ENCODE measurements at regions not wholly inside any gene's neighbourhood (a gene's known extent, or its start where the extent isn't known, plus 50 kb on each side); places are given as distances from the start of the nearest gene placed in this dataset.

DNA sequence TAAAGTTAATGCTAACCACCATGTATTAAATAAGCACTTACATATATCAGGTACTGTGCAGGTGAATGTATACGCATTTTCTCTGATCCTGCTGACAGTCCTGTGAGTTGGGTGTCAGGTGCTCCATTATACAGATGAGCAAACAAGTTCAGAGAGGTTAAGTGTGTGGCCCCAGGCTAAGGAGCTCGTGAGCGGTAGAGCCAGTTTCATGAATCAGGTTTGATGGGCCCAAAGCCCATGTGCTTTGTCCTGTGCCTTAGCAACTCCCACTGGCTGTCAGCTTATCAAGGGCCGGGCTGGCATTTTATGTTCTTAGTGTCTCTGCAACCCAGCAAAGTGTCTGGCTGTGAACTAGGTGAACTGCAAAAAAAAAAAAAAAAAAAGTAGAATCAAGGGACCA, 701.2 kb upstream of the TBX3 start:
- no peak overlapping the region for H3K18ac ChIP-seq (ENCODE audit: extremely low read depth, low read length)
- 92% methylated on average over 4 of the region's 4 CpGs; no CpG with 5 or more reads in 1 of the 2 experiments for WGBS, 2 experiments (ENCODE audit: extremely low coverage in 1 of 2, insufficient coverage in 1 of 2, insufficient read length in 1 of 2, insufficient replicate concordance in 2 of 2, low coverage in 1 of 2, low lambda C conversion rate in 2 of 2, missing lambda C conversion rate in 1 of 2)
- CTCF ChIA-PET (ENCODE audit: partially characterized antibody) = no interaction called here
- TF ChIP-seq SIX5 (IDR thresholded peaks at IDR 0.05; ENCODE audit: low read depth, low read length) (no peak), TAF1 (IDR thresholded peaks at IDR 0.05; ENCODE audit: low read depth, low read length) (no peak), ZNF274 (IDR thresholded peaks at IDR 0.05; ENCODE audit: borderline replicate concordance, extremely low read depth, low read length) (no peak), BRCA1 (IDR thresholded peaks at IDR 0.05; ENCODE audit: low read depth, low read length) (no peak), RNF2 (IDR thresholded peaks at IDR 0.05; ENCODE audit: borderline replicate concordance, low read depth, low read length, missing control alignments, poor library complexity, severe bottlenecking) (no peak), CHD1 (IDR thresholded peaks at IDR 0.05; ENCODE audit: low read depth, low read length) (no peak), CTBP2 (IDR thresholded peaks at IDR 0.05; ENCODE audit: borderline replicate concordance, insufficient read depth, insufficient read length, low read length) (no peak), HDAC6 (IDR thresholded peaks at IDR 0.05; ENCODE audit: low read depth, low read length) (no peak), SIRT6 (IDR thresholded peaks at IDR 0.05; ENCODE audit: low read length) (no peak), BACH1 (IDR thresholded peaks at IDR 0.05; ENCODE audit: low read length) (no peak), TAF7 (optimal IDR thresholded peaks at IDR 0.05; ENCODE audit: borderline replicate concordance, low read depth, low read length) (no peak), RBBP5 (IDR thresholded peaks at IDR 0.05; ENCODE audit: borderline replicate concordance, low read depth, low read length) (no peak), ASH2L (IDR thresholded peaks at IDR 0.05; ENCODE audit: low read length) (no peak), CEBPB (IDR thresholded peaks at IDR 0.05; ENCODE audit: low read depth, low read length) (no peak), TEAD4 (IDR thresholded peaks at IDR 0.05; ENCODE audit: low read depth, low read length) (no peak)
- TF ChIP-seq, protein P1, sequence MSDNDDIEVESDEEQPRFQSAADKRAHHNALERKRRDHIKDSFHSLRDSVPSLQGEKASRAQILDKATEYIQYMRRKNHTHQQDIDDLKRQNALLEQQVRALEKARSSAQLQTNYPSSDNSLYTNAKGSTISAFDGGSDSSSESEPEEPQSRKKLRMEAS (IDR thresholded peaks at IDR 0.05) = no peak

More for the DNA sequence above, 701.2 kb upstream of the TBX3 start:
- no peaks in the 10 kb centered on the region for H3K9me3 ChIP-seq (ENCODE audit: insufficient read depth in 2 of 2, low read depth in 1 of 2, low read length in 1 of 2)
- H3K56ac ChIP-seq (replicated peaks; ENCODE audit: insufficient read length, low read depth, low read length) = no peak overlapping the region
- H4K8ac ChIP-seq (ENCODE audit: extremely low read depth, insufficient read depth, low read length) = no peak overlapping the region
- DNase-seq (ENCODE audit: low read depth in 1 of 2, low spot score in 2 of 2) (no peak), FAIRE-seq (no peak)
- no peaks in the 10 kb centered on the region for H3K4me1 ChIP-seq (replicated peaks in 1 of 4; ENCODE audit: control insufficient read depth in 3 of 4, insufficient read depth in 4 of 4, low read length in 3 of 4)
- no peak overlapping the region for H3K4me3 ChIP-seq (ENCODE audit: extremely low read depth in 1 of 4, insufficient read depth in 2 of 4, low read depth in 3 of 4, low read length in 4 of 4)
- no peaks in the 10 kb centered on the region for H3K36me3 ChIP-seq (ENCODE audit: control insufficient read depth in 2 of 4, insufficient read depth in 4 of 4, low read length in 3 of 4)
- no peaks in the 10 kb centered on the region for H4K20me1 ChIP-seq (replicated peaks in 1 of 2; ENCODE audit: control insufficient read depth in 1 of 2, insufficient read depth in 2 of 2, low read length in 2 of 2)
- no peak overlapping the region for H4K91ac ChIP-seq (replicated peaks; ENCODE audit: insufficient read length, low read length)
- no peak overlapping the region for H4K5ac ChIP-seq (ENCODE audit: insufficient read length, low read depth, low read length)
- H3K27ac ChIP-seq (ENCODE audit: low read depth, low read length) = no peak overlapping the region
- no peak overlapping the region for H2AFZ ChIP-seq (ENCODE audit: low read length)
- H2BK15ac ChIP-seq (ENCODE audit: low read length) = no peak overlapping the region
- no peaks in the 10 kb centered on the region for H3K27me3 ChIP-seq (replicated peaks in 1 of 4; ENCODE audit: control insufficient read depth in 3 of 4, extremely low read depth in 1 of 4, insufficient read depth in 3 of 4, low read length in 3 of 4)
- H2BK120ac ChIP-seq (replicated peaks; ENCODE audit: low read depth, low read length) = no peak overlapping the region
- no peak overlapping the region for H2BK20ac ChIP-seq (ENCODE audit: low read length)
- POLR2A ChIA-PET (ENCODE audit: partially characterized antibody) = no interaction called here
- no peak overlapping the region for H2BK5ac ChIP-seq (ENCODE audit: low read depth, low read length)
- no peak overlapping the region for H3K23ac ChIP-seq (ENCODE audit: insufficient read length)
- H3K79me2 ChIP-seq (ENCODE audit: control insufficient read depth in 1 of 2, insufficient read depth in 2 of 2, low read length in 2 of 2) = no peaks in the 10 kb centered on the region
- no peak overlapping the region for H3K4me2 ChIP-seq (ENCODE audit: insufficient read depth in 1 of 2, low read depth in 2 of 2, low read length in 2 of 2)
- no peak overlapping the region for H3K4ac ChIP-seq (replicated peaks; ENCODE audit: insufficient read length, low read depth, low read length)
- no peak overlapping the region for H3K14ac ChIP-seq (ENCODE audit: insufficient read length)
- no peaks in the 10 kb centered on the region for H3K23me2 ChIP-seq (ENCODE audit: low read depth, low read length)
- no peak overlapping the region for H2BK12ac ChIP-seq (ENCODE audit: low read depth, low read length)
- no peaks in the 10 kb centered on the region for H3K79me1 ChIP-seq (ENCODE audit: low read depth, low read length)
- H3K9ac ChIP-seq (replicated peaks in 1 of 4; ENCODE audit: extremely low read depth in 1 of 4, low read depth in 3 of 4, low read length in 3 of 4) = no peak overlapping the region
- no peak overlapping the region for H2AK5ac ChIP-seq (ENCODE audit: low read depth, low read length)

Measured in H1 (cell line).